Epithelial cell of esophagus (primary cell): ENCODE measurements at regions not wholly inside any gene's neighbourhood (a gene's known extent, or its start where the extent isn't known, plus 50 kb on each side); places are given as distances from the start of the nearest gene placed in this dataset.

ENCODE experiments used
- DNase-seq: peaks from one replicate; pipeline ENCODE4 v3.0.0; 2010; ENCODE audit warnings: low read depth
- H3K4me3 ChIP-seq: 2 replicates; pipeline ENCODE4 v1.5.1; 2011; ENCODE audit warnings: mild to moderate bottlenecking, low read length, control low read depth
- TF ChIP-seq, protein P1 (sequence below): IDR thresholded peaks from 2 replicates; pipeline ENCODE4 v1.5.1; 2011; ENCODE audit warnings: low read depth, mild to moderate bottlenecking, low read length, control low read depth, inconsistent platforms; ENCODE audit not compliant: insufficient read depth; ENCODE audit errors: missing control alignments

DNA sequence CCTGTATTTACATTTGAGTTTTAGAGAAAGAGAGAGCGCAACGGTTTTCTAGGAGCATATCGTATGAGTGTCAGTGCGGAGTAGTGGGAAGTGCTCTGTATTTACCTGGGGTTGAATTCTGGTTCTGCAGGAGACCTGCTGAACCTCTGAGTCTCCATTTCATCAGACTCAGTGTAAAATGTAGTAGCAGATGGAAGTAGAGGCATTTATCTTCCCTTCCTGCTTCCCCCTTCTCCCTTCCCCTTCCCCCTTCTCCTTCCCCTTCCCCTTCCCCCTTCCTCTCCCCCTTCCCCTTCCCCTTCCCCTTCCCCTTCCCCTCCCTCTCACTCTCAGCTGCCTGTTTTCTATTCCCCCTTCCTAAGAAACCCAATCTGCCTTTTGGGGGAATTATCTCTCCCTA lies 426.9 kb downstream of the NPIPA7 start:
- H3K4me3 ChIP-seq, result no peak overlapping the region
- no peak for DNase-seq
- TF ChIP-seq, protein P1, sequence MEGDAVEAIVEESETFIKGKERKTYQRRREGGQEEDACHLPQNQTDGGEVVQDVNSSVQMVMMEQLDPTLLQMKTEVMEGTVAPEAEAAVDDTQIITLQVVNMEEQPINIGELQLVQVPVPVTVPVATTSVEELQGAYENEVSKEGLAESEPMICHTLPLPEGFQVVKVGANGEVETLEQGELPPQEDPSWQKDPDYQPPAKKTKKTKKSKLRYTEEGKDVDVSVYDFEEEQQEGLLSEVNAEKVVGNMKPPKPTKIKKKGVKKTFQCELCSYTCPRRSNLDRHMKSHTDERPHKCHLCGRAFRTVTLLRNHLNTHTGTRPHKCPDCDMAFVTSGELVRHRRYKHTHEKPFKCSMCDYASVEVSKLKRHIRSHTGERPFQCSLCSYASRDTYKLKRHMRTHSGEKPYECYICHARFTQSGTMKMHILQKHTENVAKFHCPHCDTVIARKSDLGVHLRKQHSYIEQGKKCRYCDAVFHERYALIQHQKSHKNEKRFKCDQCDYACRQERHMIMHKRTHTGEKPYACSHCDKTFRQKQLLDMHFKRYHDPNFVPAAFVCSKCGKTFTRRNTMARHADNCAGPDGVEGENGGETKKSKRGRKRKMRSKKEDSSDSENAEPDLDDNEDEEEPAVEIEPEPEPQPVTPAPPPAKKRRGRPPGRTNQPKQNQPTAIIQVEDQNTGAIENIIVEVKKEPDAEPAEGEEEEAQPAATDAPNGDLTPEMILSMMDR, result no peak

GRCh38 chr16:16815641-16816040 lies 436.7 kb downstream of the NPIPA7 start:
- TF ChIP-seq, protein P1, result no peak
- H3K4me3 ChIP-seq, result no peak overlapping the region
- DNase-seq, result no peak

DNA sequence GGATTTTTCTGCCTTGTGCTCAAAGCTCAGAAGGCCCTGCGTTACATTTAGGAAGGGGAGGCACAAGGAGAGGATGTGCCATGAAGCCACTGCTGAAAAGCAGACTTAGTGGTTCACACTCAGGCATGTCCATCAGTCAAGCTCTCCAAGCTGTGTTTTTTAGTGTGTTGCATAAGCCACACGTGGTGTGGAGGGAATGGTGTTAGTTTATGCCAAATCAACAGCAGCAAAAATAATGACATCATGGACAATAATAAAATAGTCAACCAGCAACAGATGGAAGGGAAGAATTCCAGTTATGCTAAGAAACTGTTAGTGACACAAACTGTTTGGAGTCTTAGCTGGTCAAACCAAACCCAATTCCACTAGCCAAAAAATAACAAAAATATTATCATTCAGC lies 438.3 kb downstream of the NPIPA7 start:
- no peak for DNase-seq
- TF ChIP-seq, protein P1, result no peak
- no peak overlapping the region for H3K4me3 ChIP-seq

DNA sequence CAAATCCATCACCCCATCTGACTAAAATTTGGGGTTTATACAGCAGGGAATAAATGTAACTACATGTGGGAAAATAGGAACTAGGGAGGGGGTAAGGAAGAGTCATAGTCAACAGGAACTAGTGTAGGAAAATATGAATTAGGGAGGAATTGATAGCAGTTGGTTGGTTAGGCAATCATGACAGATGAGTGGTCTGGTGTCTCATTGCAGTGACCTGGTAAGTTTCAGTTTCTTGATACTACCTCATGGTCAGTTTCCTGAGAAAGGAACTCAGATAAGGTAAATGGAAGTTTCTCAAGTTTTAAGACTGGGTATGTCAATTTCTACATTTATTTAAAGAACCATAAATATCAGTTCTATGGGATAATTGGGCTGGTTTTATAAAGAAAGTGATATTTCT lies 442.3 kb downstream of the NPIPA7 start:
- H3K4me3 ChIP-seq, result no peak overlapping the region
- DNase-seq, result no peak
- TF ChIP-seq, protein P1, result no peak

DNA sequence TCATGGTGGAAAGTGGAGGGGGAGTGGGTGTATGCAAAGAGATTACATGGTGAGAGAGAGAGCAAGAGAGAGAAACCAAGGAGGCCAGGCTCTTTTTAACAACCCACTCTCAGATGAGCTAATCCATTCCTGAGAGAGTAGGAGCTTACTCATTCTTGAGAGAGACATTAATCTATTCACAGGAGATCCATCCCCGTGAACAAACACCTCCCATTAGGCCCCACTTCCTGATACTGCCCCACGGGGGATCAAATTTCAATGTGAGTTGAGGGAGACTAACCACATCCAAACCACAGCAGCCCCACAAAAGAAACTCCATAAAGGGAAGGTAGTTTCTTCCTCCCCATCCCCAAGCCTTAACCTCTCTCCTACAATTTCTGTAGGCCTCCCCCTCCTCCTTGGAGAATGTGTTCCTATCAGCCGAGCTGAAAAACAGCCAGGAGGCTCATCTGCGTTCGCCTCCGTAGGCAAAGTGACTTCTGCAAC lies 450.0 kb downstream of the NPIPA7 start:
- no peak for DNase-seq
- H3K4me3 ChIP-seq, result no peak overlapping the region
- TF ChIP-seq, protein P1, result no peak

DNA sequence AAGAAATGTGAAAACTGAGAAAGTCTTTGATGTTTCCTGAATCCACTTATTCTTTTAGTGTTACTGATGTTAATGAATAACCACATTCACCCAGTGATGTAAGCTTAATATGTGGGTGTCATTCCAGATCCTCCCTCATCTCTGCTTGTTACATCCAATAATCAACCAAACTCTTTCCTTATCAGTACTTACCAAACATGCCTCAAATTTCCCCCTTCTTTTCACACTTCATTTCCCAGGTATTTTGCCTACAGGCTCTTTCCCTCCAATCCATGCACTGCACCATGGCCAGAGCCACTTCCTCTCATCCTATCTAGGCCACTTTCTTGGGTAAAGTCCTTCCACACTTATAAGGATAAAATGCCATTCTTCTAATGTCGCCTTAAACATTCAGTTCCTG lies 451.5 kb downstream of the NPIPA7 start:
- no peak overlapping the region for H3K4me3 ChIP-seq
- TF ChIP-seq, protein P1, result no peak

GRCh38 chr16:16830973-16831372 lies 452.0 kb downstream of the NPIPA7 start:
- DNase-seq, result no peak
- no peak overlapping the region for H3K4me3 ChIP-seq
- TF ChIP-seq, protein P1, result no peak

More for the DNA sequence above, 451.5 kb downstream of the NPIPA7 start:
- DNase-seq, result no peak
